NCI-H2227 (cell line): ENCODE measurements at regions not wholly inside any gene's neighbourhood (a gene's known extent, or its start where the extent isn't known, plus 50 kb on each side); places are given as distances from the start of the nearest gene placed in this dataset.

Experiments
- DNase-seq: peaks from one replicate; lab custom pipeline; 2025; ENCODE audit not compliant: unreplicated experiment; lab: John Stamatoyannopoulos, UW

- no peak for DNase-seq
These were observed 101.1 kb downstream of the DCAF12L2 start for GRCh38 chrX:126064901-126065541.

GRCh38 chrX:126065901-126066660 is 100.0 kb downstream of the DCAF12L2 start:
- no peak for DNase-seq
